GM18861 (cell line): ENCODE measurements at regions not wholly inside any gene's neighbourhood (a gene's known extent, or its start where the extent isn't known, plus 50 kb on each side); places are given as distances from the start of the nearest gene placed in this dataset.

ENCODE experiments used
- ATAC-seq: cut with Tn5 transposase; IDR thresholded peaks from one replicate; pipeline ENCODE4 v1.9.1; 2021; ENCODE audit not compliant: unreplicated experiment

GRCh38 chr2:125471963-125472362, 1184.0 kb upstream of the GYPC start:
- peak; percentile 55 for ATAC-seq

GRCh38 chr2:125479143-125479636, 1176.8 kb upstream of the GYPC start:
- no peak for ATAC-seq

- no peak for ATAC-seq
Measured at GRCh38 chr2:125490308-125490707, 1165.7 kb upstream of the GYPC start.

GRCh38 chr2:125491663-125492062, 1164.3 kb upstream of the GYPC start:
- no peak for ATAC-seq

- no peak for ATAC-seq
Measured at GRCh38 chr2:125512313-125512712, 1143.6 kb upstream of the GYPC start.

GRCh38 chr2:125516496-125517109, 1139.4 kb upstream of the GYPC start:
- no peak for ATAC-seq

- no peak for ATAC-seq
Measured at GRCh38 chr2:125526093-125526492, 1129.9 kb upstream of the GYPC start.

GRCh38 chr2:125535089-125535488, 1120.9 kb upstream of the GYPC start:
- ATAC-seq, result no peak

GRCh38 chr2:125543968-125544514, 1111.9 kb upstream of the GYPC start:
- no peak for ATAC-seq

- ATAC-seq, result no peak
Measured at GRCh38 chr2:125553768-125554167, 1102.2 kb upstream of the GYPC start.

- no peak for ATAC-seq
Measured at GRCh38 chr2:125554956-125555355, 1101.0 kb upstream of the GYPC start.

- no peak for ATAC-seq
Measured at GRCh38 chr2:125559186-125559585, 1096.8 kb upstream of the GYPC start.

GRCh38 chr2:125560855-125561254, 1095.1 kb upstream of the GYPC start:
- ATAC-seq, result no peak

GRCh38 chr2:125561302-125561701, 1094.7 kb upstream of the GYPC start:
- no peak for ATAC-seq

- no peak for ATAC-seq
Measured at GRCh38 chr2:125562924-125563323, 1093.0 kb upstream of the GYPC start.

- ATAC-seq, result no peak
Measured at GRCh38 chr2:125564471-125564870, 1091.5 kb upstream of the GYPC start.

- no peak for ATAC-seq
Measured at GRCh38 chr2:125566422-125566821, 1089.5 kb upstream of the GYPC start.

- no peak for ATAC-seq
Measured at GRCh38 chr2:125567100-125567499, 1088.9 kb upstream of the GYPC start.

GRCh38 chr2:125572660-125573059, 1083.3 kb upstream of the GYPC start:
- ATAC-seq, result no peak

- no peak for ATAC-seq
Measured at GRCh38 chr2:125573432-125573831, 1082.5 kb upstream of the GYPC start.

GRCh38 chr2:125576558-125576957, 1079.4 kb upstream of the GYPC start:
- ATAC-seq, result no peak

GRCh38 chr2:125581557-125581956, 1074.4 kb upstream of the GYPC start:
- ATAC-seq, result no peak

GRCh38 chr2:125582516-125582915, 1073.4 kb upstream of the GYPC start:
- ATAC-seq, result no peak
